Skeletal muscle tissue (tissue), 3 donors: ENCODE measurements at regions not wholly inside any gene's neighbourhood (a gene's known extent, or its start where the extent isn't known, plus 50 kb on each side); places are given as distances from the start of the nearest gene placed in this dataset.
"Not testable (repeated sequence)": the region's sequence is repeated elsewhere in the genome, so short reads cannot be mapped to it uniquely, and the experiment has no call there.

ENCODE experiments used
- H3K27ac ChIP-seq: one replicate; pipeline ENCODE4 v1.7.0; 2013; ENCODE audit warnings: mild to moderate bottlenecking, low read depth, low read length, inconsistent platforms
- H3K27me3 ChIP-seq, 3 donors: one replicate each; pipeline ENCODE4 v1.7.0; 2013; ENCODE audit warnings: low read length in 3 of 3; ENCODE audit not compliant: control insufficient read depth in 3 of 3, insufficient read depth in 3 of 3
- H3K36me3 ChIP-seq, 3 donors: one replicate each; pipeline ENCODE4 v1.7.0; 2013; ENCODE audit warnings: low read length in 3 of 3; ENCODE audit not compliant: control insufficient read depth in 3 of 3, insufficient read depth in 3 of 3
- H3K4me1 ChIP-seq, 3 donors: one replicate each; pipeline ENCODE4 v1.7.0; 2013; ENCODE audit warnings: low read length in 3 of 3, mild to moderate bottlenecking in 3 of 3; ENCODE audit not compliant: control insufficient read depth in 3 of 3, insufficient read depth in 3 of 3
- H3K4me3 ChIP-seq, 3 donors: one replicate each; pipeline ENCODE4 v1.7.0; 2013; ENCODE audit warnings: low read length in 3 of 3
- H3K9ac ChIP-seq, 3 donors: one replicate each; pipeline ENCODE4 v1.7.0; 2013; ENCODE audit warnings: low read length in 3 of 3, mild to moderate bottlenecking in 3 of 3, moderate library complexity in 2 of 3, low read depth in 1 of 3
- H3K9me3 ChIP-seq, 3 donors: one replicate each; pipeline ENCODE4 v1.7.0; 2013; ENCODE audit warnings: low read length in 3 of 3; ENCODE audit not compliant: control insufficient read depth in 3 of 3
- donor health status: Osteomylitis.

GRCh38 chr5:91794856-91795548 lies 411.9 kb upstream of the ARRDC3 start:
- Histone ChIP-seq H3K27ac (no peak overlapping the region), H3K9ac (no peak overlapping the region), H3K4me3 (no peak overlapping the region), H3K4me1 (no peaks in the 10 kb centered on the region), H3K9me3 (peaks cover 0 to 2% (median 0%) of the 10 kb centered on the region in 3 donors), H3K36me3 (no peaks in the 10 kb centered on the region), H3K27me3 (no peaks in the 10 kb centered on the region)

DNA sequence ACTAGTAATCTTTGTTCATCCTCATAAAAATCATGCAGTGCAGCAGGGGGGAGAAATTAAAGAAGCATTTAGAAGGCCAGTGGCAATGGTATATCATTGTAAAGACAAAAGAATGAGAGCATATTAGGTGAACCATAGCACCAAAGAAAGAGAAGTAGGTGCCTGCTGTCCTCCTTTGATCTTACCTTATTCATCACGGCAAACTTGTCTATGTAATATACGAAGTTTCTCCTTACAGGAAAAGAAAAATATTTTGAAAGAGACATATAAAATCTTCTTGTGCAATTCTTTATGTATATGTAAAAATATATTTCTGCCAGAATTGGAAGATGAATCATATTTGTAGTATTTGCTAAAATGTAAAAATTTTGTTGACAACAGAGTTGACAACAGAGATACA lies 411.3 kb upstream of the ARRDC3 start:
- Histone ChIP-seq H3K9ac (no peak overlapping the region), H3K27ac (no peak overlapping the region), H3K9me3 (no peaks in the 10 kb centered on the region), H3K4me3 (no peak overlapping the region), H3K27me3 (no peaks in the 10 kb centered on the region), H3K36me3 (no peaks in the 10 kb centered on the region), H3K4me1 (no peaks in the 10 kb centered on the region)

GRCh38 chr5:91787718-91788117 lies 404.6 kb upstream of the ARRDC3 start:
- Histone ChIP-seq H3K4me3 (no peak overlapping the region), H3K27me3 (no peaks in the 10 kb centered on the region), H3K9ac (no peak overlapping the region), H3K27ac (no peak overlapping the region), H3K9me3 (no peaks in the 10 kb centered on the region), H3K36me3 (no peaks in the 10 kb centered on the region), H3K4me1 (no peaks in the 10 kb centered on the region)

DNA sequence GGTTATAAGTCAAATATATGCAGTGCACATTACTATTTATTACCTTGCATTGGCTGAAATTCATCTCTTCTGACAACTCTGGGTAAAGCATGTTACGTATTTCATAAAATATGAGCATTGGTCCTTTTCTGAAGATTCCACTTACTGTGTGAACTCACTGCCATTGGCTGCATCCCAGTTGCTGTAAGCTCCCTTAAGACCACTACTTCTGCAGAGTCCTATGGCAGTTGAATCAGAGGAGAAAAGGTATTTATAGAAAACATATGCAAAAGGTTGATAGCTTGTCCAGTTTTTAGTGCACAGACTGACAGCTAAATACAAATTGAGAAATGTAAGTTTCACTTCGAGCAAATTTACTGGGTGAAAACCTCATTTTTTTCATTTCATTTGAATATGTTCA lies 394.6 kb upstream of the ARRDC3 start:
- Histone ChIP-seq H3K9me3 (no peaks in the 10 kb centered on the region), H3K36me3 (no peaks in the 10 kb centered on the region)

DNA sequence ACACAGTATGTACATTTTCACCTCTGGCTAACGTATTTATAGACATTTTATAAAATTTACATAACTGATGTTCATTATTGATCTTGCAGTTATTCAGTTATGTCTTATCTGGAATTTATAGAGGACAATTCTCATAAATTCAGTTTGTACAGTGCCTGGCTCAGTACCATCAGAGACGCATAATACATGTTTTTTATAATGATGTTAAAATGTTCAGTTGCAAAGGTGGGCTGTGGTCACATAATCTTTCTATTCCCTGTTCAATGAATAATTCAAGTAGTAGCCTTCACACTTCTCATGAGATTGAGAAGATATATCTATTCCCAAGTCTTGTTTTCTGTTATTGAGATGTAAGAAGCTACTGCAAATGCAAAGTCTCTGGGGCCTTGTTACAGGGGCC lies 393.1 kb upstream of the ARRDC3 start:
- Histone ChIP-seq H3K9ac (no peak overlapping the region), H3K4me3 (no peak overlapping the region), H3K36me3 (no peaks in the 10 kb centered on the region), H3K27me3 (no peaks in the 10 kb centered on the region), H3K4me1 (no peaks in the 10 kb centered on the region), H3K27ac (no peak overlapping the region), H3K9me3 (no peaks in the 10 kb centered on the region)

More for the DNA sequence above, 394.6 kb upstream of the ARRDC3 start:
- no peak overlapping the region for H3K9ac ChIP-seq
- no peak overlapping the region for H3K27ac ChIP-seq
- no peaks in the 10 kb centered on the region for H3K4me1 ChIP-seq
- H3K27me3 ChIP-seq: no peaks in the 10 kb centered on the region
- H3K4me3 ChIP-seq: no peak overlapping the region

DNA sequence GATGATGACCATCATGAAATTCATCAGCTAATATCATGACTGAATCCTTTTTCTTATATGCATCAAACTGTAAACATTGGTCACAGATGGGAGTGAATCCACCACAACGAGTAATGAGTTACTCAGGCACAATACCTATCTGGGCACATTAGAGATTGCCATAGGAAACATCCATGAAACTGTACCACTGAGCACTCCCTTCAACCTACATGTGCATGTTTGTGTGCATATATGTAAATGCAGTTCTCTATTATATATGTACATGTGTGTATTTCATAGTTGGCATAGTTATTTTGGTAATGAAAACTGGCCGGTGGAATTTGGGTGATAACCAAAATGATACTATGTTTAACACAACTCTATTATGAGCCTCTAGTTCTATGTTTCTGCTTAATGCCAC lies 387.3 kb upstream of the ARRDC3 start:
- H3K27ac ChIP-seq: no peak overlapping the region
- H3K9ac ChIP-seq: no peak overlapping the region
- H3K27me3 ChIP-seq: no peaks in the 10 kb centered on the region
- H3K4me1 ChIP-seq: no peaks in the 10 kb centered on the region
- H3K4me3 ChIP-seq: no peak overlapping the region
- H3K36me3 ChIP-seq: no peaks in the 10 kb centered on the region
- H3K9me3 ChIP-seq: no peaks in the 10 kb centered on the region

DNA sequence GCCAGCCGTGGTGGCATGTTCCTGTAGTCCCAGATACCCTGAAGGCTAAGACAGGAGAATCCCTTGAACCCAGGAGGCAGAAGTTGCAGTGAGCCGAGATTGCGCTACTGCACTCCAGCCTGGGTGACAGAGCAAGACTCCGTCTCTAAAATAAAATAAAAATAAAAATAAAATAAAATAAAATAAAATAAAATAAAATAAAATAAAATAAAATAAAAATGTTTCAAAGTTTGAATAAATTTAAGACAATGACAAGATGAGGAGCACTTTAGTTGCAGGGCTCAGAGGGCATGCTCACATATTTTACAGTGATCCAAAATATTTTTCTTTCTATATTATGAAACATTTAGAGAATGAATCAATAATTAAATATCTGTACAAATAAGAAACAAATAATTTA lies 374.3 kb upstream of the ARRDC3 start:
- not testable (repeated sequence) for H3K4me3 ChIP-seq

DNA sequence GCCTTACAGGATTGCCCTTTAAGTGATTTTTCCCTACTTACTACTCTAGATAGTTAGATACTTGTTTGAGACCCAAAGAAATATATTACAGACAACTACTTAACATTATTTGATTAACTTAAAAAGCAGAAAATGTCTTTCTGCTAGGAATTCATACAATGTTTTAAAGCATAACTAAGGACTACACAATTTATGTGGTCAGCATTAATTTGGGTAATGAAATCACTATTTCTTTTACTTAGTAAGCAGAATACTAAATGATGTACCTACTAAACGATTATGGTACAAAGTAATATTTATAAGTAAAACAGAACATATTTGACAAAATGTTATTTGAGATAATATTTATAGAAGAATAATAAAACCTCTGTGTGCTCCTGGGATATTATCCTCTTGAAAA lies 371.9 kb upstream of the ARRDC3 start:
- Histone ChIP-seq H3K4me3 (no peak overlapping the region), H3K27me3 (no peaks in the 10 kb centered on the region), H3K9me3 (no peaks in the 10 kb centered on the region), H3K9ac (no peak overlapping the region), H3K36me3 (no peaks in the 10 kb centered on the region), H3K4me1 (no peaks in the 10 kb centered on the region), H3K27ac (no peak overlapping the region)

More for the DNA sequence above, 374.3 kb upstream of the ARRDC3 start:
- H3K9ac ChIP-seq, H3K4me1 ChIP-seq, H3K36me3 ChIP-seq, H3K27me3 ChIP-seq, H3K9me3 ChIP-seq, H3K27ac ChIP-seq: not testable (repeated sequence)

DNA sequence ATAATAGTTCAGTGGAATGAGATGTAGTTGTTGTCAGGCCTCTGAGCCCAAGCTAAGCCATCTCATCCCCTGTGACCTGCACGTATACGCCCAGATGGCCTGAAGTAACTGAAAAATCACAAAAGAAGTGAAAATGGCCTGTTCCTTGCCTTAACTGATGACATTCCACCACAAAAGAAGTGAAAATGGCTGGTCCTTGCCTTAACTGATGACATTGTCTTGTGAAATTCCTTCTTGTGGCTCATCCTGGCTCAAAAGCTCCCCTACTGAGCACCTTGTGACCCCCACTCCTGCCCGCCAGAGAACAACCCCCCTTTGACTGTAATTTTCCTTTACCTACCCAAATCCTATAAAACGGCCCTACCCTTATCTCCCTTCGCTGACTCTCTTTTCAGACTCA lies 361.4 kb upstream of the ARRDC3 start:
- not testable (repeated sequence) for H3K4me1 ChIP-seq, H3K9ac ChIP-seq, H3K4me3 ChIP-seq, H3K36me3 ChIP-seq, H3K27ac ChIP-seq, H3K9me3 ChIP-seq, H3K27me3 ChIP-seq

DNA sequence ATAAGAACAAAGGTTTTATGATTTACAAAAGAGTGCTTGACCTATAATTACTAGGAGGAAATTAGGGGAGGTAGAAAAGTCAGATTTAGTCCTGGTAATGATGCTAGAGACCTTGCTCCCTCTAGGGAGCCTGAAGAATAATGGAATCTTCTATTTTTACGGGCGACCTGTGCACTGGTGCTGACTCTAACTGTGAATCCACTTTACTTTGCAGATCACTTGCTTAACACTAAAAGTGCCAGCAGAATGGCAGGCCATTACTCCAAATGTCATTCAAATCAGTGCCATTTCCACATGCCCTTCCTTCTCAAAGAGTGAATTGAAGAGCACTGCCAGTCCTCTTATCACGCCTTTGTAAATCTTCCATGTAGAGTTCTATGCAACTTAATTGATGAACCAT lies 359.4 kb upstream of the ARRDC3 start:
- Histone ChIP-seq H3K27ac (no peak overlapping the region), H3K36me3 (no peaks in the 10 kb centered on the region), H3K9ac (no peak overlapping the region), H3K9me3 (no peaks in the 10 kb centered on the region), H3K4me3 (no peak overlapping the region), H3K27me3 (no peaks in the 10 kb centered on the region), H3K4me1 (no peaks in the 10 kb centered on the region)
